ENCODE measurements at regions not wholly inside any gene's neighbourhood (a gene's known extent, or its start where the extent isn't known, plus 50 kb on each side); places are given as distances from the start of the nearest gene placed in this dataset.

- TF ChIP-seq CTCF (IDR thresholded peaks at IDR 0.05; ENCODE audit: extremely low read depth in 1 of 2, insufficient read depth in 1 of 2, low read depth in 1 of 2, low read length in 2 of 2) (no peak), POLR2A (IDR thresholded peaks at IDR 0.05; ENCODE audit: low read depth, low read length) (no peak), EZH2 (IDR thresholded peaks at IDR 0.05; ENCODE audit: borderline replicate concordance, low read depth, low read length, severe bottlenecking) (no peak), MAX (IDR thresholded peaks at IDR 0.05; ENCODE audit: insufficient read depth, insufficient read length) (no peak), POLR2AphosphoS5 (IDR thresholded peaks at IDR 0.05; ENCODE audit: insufficient read depth, low read depth, low read length) (no peak)
Measured at GRCh38 chr13:54640719-54641118, 1612.1 kb downstream of the OLFM4 start.
